ENCODE measurements at regions not wholly inside any gene's neighbourhood (a gene's known extent, or its start where the extent isn't known, plus 50 kb on each side); places are given as distances from the start of the nearest gene placed in this dataset.

DNA sequence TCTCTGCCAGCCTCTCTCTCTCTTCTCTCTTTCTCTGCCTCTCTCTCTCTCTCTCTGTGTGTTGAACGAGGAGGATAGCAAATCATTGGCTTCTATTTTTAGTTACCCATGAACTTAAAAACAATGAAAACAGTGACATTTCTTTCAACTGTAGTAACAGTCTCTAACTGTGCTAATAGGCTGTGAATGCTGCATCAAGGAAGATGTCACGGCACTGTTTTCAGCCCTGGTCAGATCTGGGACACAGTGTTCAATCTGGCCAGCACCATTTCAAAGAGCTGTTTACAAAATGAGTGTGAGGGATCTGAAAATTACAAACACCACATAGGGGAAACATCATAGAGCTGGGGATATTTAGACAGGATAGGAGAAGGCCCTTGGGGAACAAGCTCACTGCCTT lies 717.0 kb downstream of the FGF9 start:
- DNase-seq (ENCODE audit: low read depth): no peak
- no peak overlapping the region for H3K4me3 ChIP-seq (ENCODE audit: low read length)
- no peak for TF ChIP-seq CTCF (conservative IDR thresholded peaks at IDR 0.05; ENCODE audit: low read depth, low read length)

- no peak for DNase-seq (ENCODE audit: low read depth)
- TF ChIP-seq CTCF (conservative IDR thresholded peaks at IDR 0.05; ENCODE audit: low read depth, low read length): no peak
These were observed 729.0 kb downstream of the FGF9 start for GRCh38 chr13:22399801-22400420.

GRCh38 chr13:22402682-22403081 lies 731.8 kb downstream of the FGF9 start:
- DNase-seq (ENCODE audit: low read depth): no peak
- no peak overlapping the region for H3K4me3 ChIP-seq (ENCODE audit: low read length)
- TF ChIP-seq CTCF (conservative IDR thresholded peaks at IDR 0.05; ENCODE audit: low read depth, low read length): no peak

More at GRCh38 chr13:22399801-22400420, 729.0 kb downstream of the FGF9 start:
- H3K4me3 ChIP-seq (ENCODE audit: low read length): no peak overlapping the region

DNA sequence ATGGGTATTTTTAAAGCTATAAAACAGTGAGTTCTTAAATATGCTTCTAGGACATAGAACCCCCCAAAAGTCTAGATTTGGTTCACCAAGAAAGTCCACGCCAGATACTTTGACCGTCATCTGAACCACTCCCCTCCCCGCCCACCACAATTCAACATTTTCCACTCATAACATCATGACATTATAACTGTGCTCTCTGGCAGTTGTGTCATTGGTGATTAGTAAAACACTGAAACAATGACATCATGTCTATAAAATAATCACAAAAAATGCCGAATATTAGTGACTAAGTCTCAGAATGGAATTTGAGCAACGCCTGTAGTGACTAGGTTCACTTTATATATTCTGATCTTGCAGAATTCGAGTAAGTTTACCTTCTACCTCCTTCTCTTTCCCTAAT lies 732.3 kb downstream of the FGF9 start:
- no peak for TF ChIP-seq CTCF (conservative IDR thresholded peaks at IDR 0.05; ENCODE audit: low read depth, low read length)

DNA sequence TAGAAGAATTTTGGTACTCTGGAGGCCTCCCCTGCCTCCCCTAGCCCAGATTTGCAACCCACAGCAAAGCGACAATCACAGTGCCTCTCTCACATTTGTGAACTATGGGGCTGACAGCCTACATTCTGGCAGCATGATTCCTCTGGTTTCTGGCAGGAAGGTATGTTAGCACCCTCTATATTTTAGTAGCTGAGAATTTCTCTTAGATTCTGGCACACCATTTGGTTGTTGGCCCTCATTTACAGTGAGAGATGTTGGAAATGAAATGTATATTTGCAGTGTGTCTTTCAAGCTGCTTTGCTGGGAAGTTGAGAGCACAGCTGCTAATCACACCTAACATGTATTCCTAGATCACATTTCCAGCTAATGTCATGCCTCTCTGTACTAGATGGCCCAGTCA lies 735.0 kb downstream of the FGF9 start:
- TF ChIP-seq CTCF (conservative IDR thresholded peaks at IDR 0.05; ENCODE audit: low read depth, low read length): no peak
- no peak for DNase-seq (ENCODE audit: low read depth)

More for the DNA sequence above, 732.3 kb downstream of the FGF9 start:
- DNase-seq (ENCODE audit: low read depth): no peak
- no peak overlapping the region for H3K4me3 ChIP-seq (ENCODE audit: low read length)

GRCh38 chr13:22412452-22412851 lies 741.6 kb downstream of the FGF9 start:
- H3K4me3 ChIP-seq (ENCODE audit: low read length): no peak overlapping the region
- DNase-seq (ENCODE audit: low read depth): no peak
- TF ChIP-seq CTCF (conservative IDR thresholded peaks at IDR 0.05; ENCODE audit: low read depth, low read length): no peak

More for the DNA sequence above, 735.0 kb downstream of the FGF9 start:
- H3K4me3 ChIP-seq (ENCODE audit: low read length): no peak overlapping the region

DNA sequence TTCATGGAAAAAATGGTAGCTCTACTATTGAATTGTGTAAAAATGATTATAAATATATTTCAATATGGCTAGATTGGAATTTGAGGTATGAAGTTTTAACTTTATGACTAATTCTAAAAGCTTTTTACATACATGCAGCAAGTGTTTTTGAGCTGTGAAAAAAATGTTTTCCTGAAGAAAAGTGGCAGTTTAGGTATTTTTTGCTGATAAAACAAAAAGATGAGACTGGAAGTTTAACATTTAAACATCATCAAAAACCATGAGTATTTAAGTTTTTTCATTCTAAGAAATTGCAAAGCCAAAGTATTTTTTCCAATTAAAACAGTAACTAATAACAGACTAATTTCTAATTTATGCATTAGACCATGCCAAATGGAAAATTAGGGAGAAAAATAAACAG lies 751.1 kb downstream of the FGF9 start:
- no peak for DNase-seq (ENCODE audit: low read depth)
- no peak for TF ChIP-seq CTCF (conservative IDR thresholded peaks at IDR 0.05; ENCODE audit: low read depth, low read length)
- H3K4me3 ChIP-seq (ENCODE audit: low read length): no peak overlapping the region

All from retinal pigment epithelial cell (primary cell).